ENCODE measurements at regions not wholly inside any gene's neighbourhood (a gene's known extent, or its start where the extent isn't known, plus 50 kb on each side); places are given as distances from the start of the nearest gene placed in this dataset.

- H2BK12ac ChIP-seq (ENCODE audit: low read depth, low read length): no peak overlapping the region
- no peaks in the 10 kb centered on the region for H3K79me1 ChIP-seq (ENCODE audit: low read depth, low read length)
- no peak overlapping the region for H4K8ac ChIP-seq (ENCODE audit: extremely low read depth, insufficient read depth, low read length)
- H3K23me2 ChIP-seq (ENCODE audit: low read depth, low read length): no peaks in the 10 kb centered on the region
- 81% methylated on average over 3 of the region's 3 CpGs; no CpG with 5 or more reads in 1 of the 2 experiments for WGBS, 2 experiments (ENCODE audit: extremely low coverage in 1 of 2, insufficient coverage in 1 of 2, insufficient read length in 1 of 2, insufficient replicate concordance in 2 of 2, low coverage in 1 of 2, low lambda C conversion rate in 2 of 2, missing lambda C conversion rate in 1 of 2)
- H3K18ac ChIP-seq (ENCODE audit: extremely low read depth, low read length): no peak overlapping the region; the same call in 1 of the 2 replicates
- no peak overlapping the region for H2BK20ac ChIP-seq (ENCODE audit: low read length)
- CTCF ChIA-PET (ENCODE audit: partially characterized antibody): interaction anchor here (1.2 kb wide), 1 partner anchor 9 kb away, joined by 3 read pairs; no protein-coding TSS in a partner anchor
- H2AFZ ChIP-seq (ENCODE audit: low read length): peak overlapping the region; percentile 42; the same call in 1 of the 2 replicates
- FAIRE-seq (no peak), DNase-seq (ENCODE audit: low read depth in 1 of 2, low spot score in 2 of 2) (no peak)
- no peak overlapping the region for H3K56ac ChIP-seq (replicated peaks; ENCODE audit: insufficient read length, low read depth, low read length)
- H4K5ac ChIP-seq (ENCODE audit: insufficient read length, low read depth, low read length): no peak overlapping the region
- no peaks in the 10 kb centered on the region for H3K36me3 ChIP-seq (ENCODE audit: control insufficient read depth in 2 of 4, insufficient read depth in 4 of 4, low read length in 3 of 4)
- H4K91ac ChIP-seq (replicated peaks; ENCODE audit: insufficient read length, low read length): no peak overlapping the region
- H3K4me3 ChIP-seq (ENCODE audit: extremely low read depth in 1 of 4, insufficient read depth in 2 of 4, low read depth in 3 of 4, low read length in 4 of 4): no peak overlapping the region
- TF ChIP-seq EGR1 (IDR thresholded peaks at IDR 0.05; ENCODE audit: borderline replicate concordance, low read depth, low read length): no peak
- TF ChIP-seq KDM4A (IDR thresholded peaks at IDR 0.05; ENCODE audit: low read depth, low read length, severe bottlenecking): no peak
- TF ChIP-seq SP1 (IDR thresholded peaks at IDR 0.05; ENCODE audit: low read depth, low read length): no peak
- no peak for TF ChIP-seq SRF (IDR thresholded peaks at IDR 0.05; ENCODE audit: low read depth, low read length)
- no peaks in the 10 kb centered on the region for H3K79me2 ChIP-seq (ENCODE audit: control insufficient read depth in 1 of 2, insufficient read depth in 2 of 2, low read length in 2 of 2)
- H3K14ac ChIP-seq (ENCODE audit: insufficient read length): no peak overlapping the region
- H3K27ac ChIP-seq (ENCODE audit: low read depth, low read length): no peak overlapping the region
- no peaks in the 10 kb centered on the region for H4K20me1 ChIP-seq (replicated peaks in 1 of 2; ENCODE audit: control insufficient read depth in 1 of 2, insufficient read depth in 2 of 2, low read length in 2 of 2)
- POLR2A ChIA-PET (ENCODE audit: partially characterized antibody): interaction anchor here (1.0 kb wide), 1 partner anchor 9 kb away, joined by 3 read pairs; no protein-coding TSS in a partner anchor
- no peak overlapping the region for H3K4me2 ChIP-seq (ENCODE audit: insufficient read depth in 1 of 2, low read depth in 2 of 2, low read length in 2 of 2)
- no peaks in the 10 kb centered on the region for H3K27me3 ChIP-seq (replicated peaks in 1 of 4; ENCODE audit: control insufficient read depth in 3 of 4, extremely low read depth in 1 of 4, insufficient read depth in 3 of 4, low read length in 3 of 4)
- peaks cover 0 to 3% (median 0%) of the 10 kb centered on the region in 4 experiments; a peak in 1 of 7 replicates for H3K4me1 ChIP-seq (replicated peaks in 1 of 4; ENCODE audit: control insufficient read depth in 3 of 4, insufficient read depth in 4 of 4, low read length in 3 of 4)
- H3K9ac ChIP-seq (replicated peaks in 1 of 4; ENCODE audit: extremely low read depth in 1 of 4, low read depth in 3 of 4, low read length in 3 of 4): no peak overlapping the region
- no peak overlapping the region for H3K4ac ChIP-seq (replicated peaks; ENCODE audit: insufficient read length, low read depth, low read length)
- H2BK5ac ChIP-seq (ENCODE audit: low read depth, low read length): no peak overlapping the region
- no peak overlapping the region for H2BK120ac ChIP-seq (replicated peaks; ENCODE audit: low read depth, low read length)
- H3K9me3 ChIP-seq (ENCODE audit: insufficient read depth in 2 of 2, low read depth in 1 of 2, low read length in 1 of 2): no peaks in the 10 kb centered on the region
- no peak overlapping the region for H2BK15ac ChIP-seq (ENCODE audit: low read length)
- no peak overlapping the region for H2AK5ac ChIP-seq (ENCODE audit: low read depth, low read length)
- no peak overlapping the region for H3K23ac ChIP-seq (ENCODE audit: insufficient read length)
These were observed 182.9 kb upstream of the MEF2C start for GRCh38 chr5:89065919-89066318.
